Embryonic facial prominence (tissue), 1 donor: ENCODE measurements at regions not wholly inside any gene's neighbourhood (a gene's known extent, or its start where the extent isn't known, plus 50 kb on each side); places are given as distances from the start of the nearest gene placed in this dataset.
"Not testable (repeated sequence)": the region's sequence is repeated elsewhere in the genome, so short reads cannot be mapped to it uniquely, and the experiment has no call there.

Experiments
- DNase-seq: peaks from one replicate; pipeline ENCODE4 v3.0.0-alpha.2; 2016; ENCODE audit errors: extremely low spot score

DNA sequence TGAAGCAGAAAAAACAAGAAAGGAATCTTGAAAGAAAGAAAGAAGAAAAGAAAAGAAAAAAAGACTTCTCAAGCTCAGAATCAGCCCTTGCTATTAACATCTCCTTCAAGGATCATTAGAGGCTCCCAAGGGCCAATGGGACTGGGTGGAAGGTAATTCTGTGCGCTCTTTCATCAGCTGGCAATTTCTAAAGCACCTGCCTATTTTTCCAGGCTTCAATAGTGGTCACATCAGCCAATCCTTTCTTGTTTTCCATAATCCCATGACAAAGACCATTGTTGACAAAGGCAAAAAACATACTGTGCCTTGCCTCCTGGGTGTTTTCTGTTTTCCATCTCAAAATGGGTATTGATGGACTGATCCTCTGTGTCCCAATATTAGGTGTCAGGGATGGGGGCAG lies 88.2 kb upstream of the TSC22D1 start:
- no peak for DNase-seq

GRCh38 chr13:44662515-44662914 lies 86.4 kb upstream of the TSC22D1 start:
- DNase-seq = no peak

GRCh38 chr13:44661936-44662335 lies 85.8 kb upstream of the TSC22D1 start:
- no peak for DNase-seq

DNA sequence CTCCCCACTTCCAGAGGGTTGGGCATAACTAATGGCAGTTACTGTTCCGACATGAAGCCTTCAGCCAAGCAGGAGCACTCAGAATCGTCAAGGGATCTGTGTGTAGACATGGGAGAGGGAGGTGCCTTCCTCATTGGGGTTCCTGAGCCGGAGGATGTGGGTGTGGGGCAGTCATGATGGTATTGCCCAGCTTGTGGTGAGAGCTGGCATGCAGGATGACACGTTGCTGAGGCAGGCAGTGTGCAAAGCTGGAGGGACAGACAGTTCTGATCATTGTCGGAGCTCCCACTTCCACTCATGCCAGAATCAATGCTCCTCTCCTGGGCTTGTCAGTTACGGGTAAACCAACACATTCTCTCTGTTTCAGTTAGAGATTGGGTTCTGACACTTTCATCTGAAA lies 83.9 kb upstream of the TSC22D1 start:
- no peak for DNase-seq

DNA sequence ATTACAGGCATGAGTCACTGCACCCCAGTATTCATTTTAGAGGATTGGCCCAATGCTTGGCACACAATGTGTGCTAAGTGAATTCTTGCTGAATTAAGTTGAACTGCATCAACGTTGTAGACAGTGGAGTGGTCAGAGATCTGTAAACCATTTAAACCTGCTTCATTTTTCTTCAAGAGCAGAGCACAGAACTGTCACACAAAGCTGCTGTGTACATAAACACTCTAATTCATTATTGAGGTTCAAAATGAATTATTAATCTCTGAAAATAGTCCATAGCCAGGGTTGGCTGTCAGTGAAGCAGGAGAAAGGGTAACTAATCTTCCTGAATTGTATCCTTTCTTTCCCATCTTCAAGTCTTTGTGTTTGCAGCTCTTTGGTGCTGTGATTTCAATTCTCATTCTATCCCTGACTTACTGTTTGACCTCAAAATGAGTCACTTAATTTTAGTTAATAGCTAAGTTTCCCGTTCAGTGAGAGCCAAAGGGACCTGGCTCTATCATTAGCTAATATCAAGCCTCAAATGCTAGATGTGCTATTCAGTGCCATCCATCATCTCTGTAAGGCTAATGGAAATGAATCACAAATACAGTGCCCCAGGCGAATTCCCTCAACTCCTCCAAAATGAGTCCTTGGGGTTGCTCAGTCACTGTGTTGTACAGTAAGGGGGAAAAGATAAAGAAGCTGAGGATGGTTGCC lies 77.0 kb upstream of the TSC22D1 start:
- no peak for DNase-seq

GRCh38 chr13:44652168-44652567 lies 76.0 kb upstream of the TSC22D1 start:
- DNase-seq = no peak

- DNase-seq = no peak
These were observed 75.6 kb upstream of the TSC22D1 start for GRCh38 chr13:44651724-44652123.

GRCh38 chr13:44651209-44651608 lies 75.1 kb upstream of the TSC22D1 start:
- no peak for DNase-seq

DNA sequence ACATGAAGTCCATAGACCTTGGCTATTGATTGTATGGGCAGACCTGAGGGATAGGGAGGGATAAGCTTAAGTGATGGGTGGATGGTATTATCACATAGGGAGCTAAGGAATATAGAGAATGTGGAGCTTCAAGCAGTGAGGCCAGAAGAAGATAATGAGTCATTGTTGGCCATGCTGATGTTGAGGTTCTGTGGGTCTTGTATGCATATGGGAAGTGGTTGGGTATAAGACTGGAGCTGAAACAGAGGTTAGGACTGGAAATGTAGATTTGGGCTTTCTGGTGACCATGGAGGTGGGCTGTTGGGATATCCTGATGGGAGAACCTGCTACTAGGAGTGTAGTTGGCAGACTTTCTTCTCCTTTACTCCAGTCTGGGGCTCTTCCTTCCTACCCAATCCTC lies 73.7 kb upstream of the TSC22D1 start:
- no peak for DNase-seq

GRCh38 chr13:44649104-44649428 lies 72.9 kb upstream of the TSC22D1 start:
- DNase-seq = no peak

DNA sequence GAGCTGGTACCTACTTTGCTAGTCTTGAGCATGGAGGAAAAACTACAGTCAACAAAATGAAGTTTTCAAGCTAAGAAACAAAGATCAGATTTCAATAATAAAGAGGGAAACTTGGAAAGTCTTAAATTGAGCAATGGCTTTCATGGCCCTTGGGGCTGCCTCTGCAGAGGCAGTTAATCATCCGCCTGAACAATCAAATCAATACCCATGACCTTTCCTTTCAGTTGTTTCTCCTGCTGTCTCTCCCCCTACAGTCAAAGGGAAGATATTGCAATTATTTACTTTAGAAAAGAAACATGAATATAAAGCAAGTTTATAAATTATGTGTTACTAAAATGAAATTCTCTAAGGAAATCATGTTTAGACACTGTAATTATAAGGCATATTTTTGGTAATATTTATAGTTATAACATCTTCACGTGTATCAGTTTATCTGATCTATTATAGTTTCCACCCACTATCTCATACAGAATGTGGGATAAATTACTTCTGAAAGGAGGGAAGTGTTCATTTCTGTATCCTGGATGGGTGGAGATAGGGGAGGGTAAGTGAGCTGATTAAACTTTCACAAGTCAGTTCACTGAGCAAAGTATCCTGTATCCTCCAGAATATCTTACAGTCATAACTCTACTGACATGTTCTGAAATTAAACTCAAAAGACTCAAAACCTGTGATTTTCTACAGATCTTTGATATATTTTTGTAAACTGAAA lies 72.4 kb upstream of the TSC22D1 start:
- no peak for DNase-seq

- DNase-seq = not testable (repeated sequence)
These were observed 71.4 kb upstream of the TSC22D1 start for GRCh38 chr13:44647560-44647959.

GRCh38 chr13:44646044-44646443 lies 69.9 kb upstream of the TSC22D1 start:
- DNase-seq = no peak

DNA sequence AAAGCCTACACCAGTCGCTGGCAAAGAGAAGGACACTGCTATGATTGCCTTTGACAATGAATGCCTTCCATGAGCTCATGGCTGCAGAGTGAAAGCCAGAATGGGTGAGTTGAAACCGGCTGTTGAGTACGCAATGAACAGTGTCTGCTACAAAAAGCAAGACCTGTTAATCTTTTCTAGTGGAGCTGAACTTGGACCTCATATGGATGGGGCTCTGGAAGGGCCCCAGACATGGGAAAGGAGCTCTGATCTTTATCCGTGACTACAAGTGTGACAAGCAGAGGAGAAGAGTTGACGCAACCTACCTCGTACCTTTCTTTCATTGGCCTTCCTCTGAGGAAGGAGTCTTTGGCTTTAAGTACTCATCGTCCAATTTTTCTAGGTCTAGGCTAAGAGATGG lies 67.1 kb upstream of the TSC22D1 start:
- no peak for DNase-seq

- no peak for DNase-seq
These were observed 61.5 kb upstream of the TSC22D1 start for GRCh38 chr13:44637581-44637980.

DNA sequence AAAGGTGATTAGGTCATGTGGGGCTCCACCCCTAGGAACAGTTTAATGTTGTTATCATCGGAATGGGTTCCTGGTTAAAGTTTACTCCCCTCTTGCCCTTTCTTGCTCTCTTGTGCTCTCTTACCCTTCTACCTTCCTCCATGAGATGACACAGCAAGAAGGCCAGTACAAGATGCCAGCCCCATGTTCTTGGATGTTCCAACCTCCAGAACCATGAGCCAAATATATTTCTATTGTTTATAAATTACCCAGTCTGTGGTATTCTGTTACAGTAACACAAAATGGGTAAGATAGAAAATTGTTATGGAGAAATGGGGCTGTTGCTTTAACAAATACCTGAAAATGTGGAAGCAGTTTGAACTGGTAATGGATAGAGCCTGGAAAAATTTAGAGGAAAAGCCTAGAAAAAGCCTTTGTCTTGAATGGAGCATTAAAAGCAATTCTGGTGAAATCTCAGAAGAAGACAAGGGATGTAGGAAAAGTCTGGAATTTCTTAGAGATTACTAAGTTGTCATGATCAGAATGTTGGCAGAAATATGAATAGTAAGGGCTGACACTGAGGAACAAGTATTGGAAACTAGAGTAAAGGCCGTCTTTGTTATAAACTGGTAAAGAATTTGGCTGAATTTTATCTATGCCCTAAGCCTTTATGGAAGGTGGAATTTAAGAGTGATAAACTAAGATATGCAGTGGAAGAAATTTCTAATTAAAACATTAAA lies 53.5 kb upstream of the TSC22D1 start:
- DNase-seq = no peak

- DNase-seq = not testable (repeated sequence)
These were observed 52.7 kb upstream of the TSC22D1 start for GRCh38 chr13:44628826-44629225.

- no peak for DNase-seq
These were observed 51.3 kb upstream of the TSC22D1 start for GRCh38 chr13:44627441-44627840.

DNA sequence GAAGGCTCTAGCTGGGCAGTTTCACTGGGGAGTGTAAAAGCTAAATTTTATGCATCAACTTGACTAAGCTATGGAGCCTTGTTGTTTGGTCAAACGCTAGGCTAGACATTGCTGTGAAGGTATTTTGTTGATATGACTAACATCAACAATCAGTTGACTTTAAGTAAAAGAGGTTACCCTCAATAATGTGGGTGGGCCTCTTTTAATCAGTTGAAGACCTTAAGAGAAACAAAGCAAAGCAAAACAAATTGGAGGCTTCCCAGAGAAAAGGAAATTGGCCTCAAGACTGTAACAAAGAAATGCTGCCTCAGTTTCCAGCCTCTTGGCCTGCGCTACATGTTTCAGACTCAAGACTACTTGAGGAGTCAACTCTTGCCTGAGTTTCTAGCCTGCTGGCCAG lies 50.0 kb upstream of the TSC22D1 start:
- DNase-seq = no peak
